ENCODE measurements at regions not wholly inside any gene's neighbourhood (a gene's known extent, or its start where the extent isn't known, plus 50 kb on each side); places are given as distances from the start of the nearest gene placed in this dataset.

GRCh38 chr21:14706712-14707510 is 160.8 kb upstream of the SAMSN1 start:
- DNase-seq = no peak
- in situ Hi-C loops (cut with HindIII; ENCODE audit: low pct_ligation_motif_present, low pct_unique_long_range_greater_than_20kb, low sequenced_read_pairs) = no loop called here

- no peak for DNase-seq
- in situ Hi-C loops (cut with HindIII; ENCODE audit: low pct_ligation_motif_present, low pct_unique_long_range_greater_than_20kb, low sequenced_read_pairs) = no loop called here
Observed at GRCh38 chr21:14699433-14700407, 153.6 kb upstream of the SAMSN1 start.

- no peak for DNase-seq
- in situ Hi-C loops (cut with HindIII; ENCODE audit: low pct_ligation_motif_present, low pct_unique_long_range_greater_than_20kb, low sequenced_read_pairs) = no loop called here
Observed at GRCh38 chr21:14697769-14698168, 151.7 kb upstream of the SAMSN1 start.

GRCh38 chr21:14694817-14695216 is 148.7 kb upstream of the SAMSN1 start:
- no peak for DNase-seq
- in situ Hi-C loops (cut with HindIII; ENCODE audit: low pct_ligation_motif_present, low pct_unique_long_range_greater_than_20kb, low sequenced_read_pairs) = no loop called here

GRCh38 chr21:14693997-14694396 is 147.9 kb upstream of the SAMSN1 start:
- no peak for DNase-seq
- in situ Hi-C loops (cut with HindIII; ENCODE audit: low pct_ligation_motif_present, low pct_unique_long_range_greater_than_20kb, low sequenced_read_pairs) = no loop called here

GRCh38 chr21:14691914-14692313 is 145.8 kb upstream of the SAMSN1 start:
- no peak for DNase-seq
- in situ Hi-C loops (cut with HindIII; ENCODE audit: low pct_ligation_motif_present, low pct_unique_long_range_greater_than_20kb, low sequenced_read_pairs) = no loop called here

GRCh38 chr21:14690886-14691285 is 144.8 kb upstream of the SAMSN1 start:
- DNase-seq = no peak
- in situ Hi-C loops (cut with HindIII; ENCODE audit: low pct_ligation_motif_present, low pct_unique_long_range_greater_than_20kb, low sequenced_read_pairs) = no loop called here

- in situ Hi-C loops (cut with HindIII; ENCODE audit: low pct_ligation_motif_present, low pct_unique_long_range_greater_than_20kb, low sequenced_read_pairs) = no loop called here
Observed at GRCh38 chr21:14688936-14689335, 142.8 kb upstream of the SAMSN1 start.

GRCh38 chr21:14688412-14688811 is 142.3 kb upstream of the SAMSN1 start:
- no peak for DNase-seq
- in situ Hi-C loops (cut with HindIII; ENCODE audit: low pct_ligation_motif_present, low pct_unique_long_range_greater_than_20kb, low sequenced_read_pairs) = no loop called here

More at GRCh38 chr21:14688936-14689335, 142.8 kb upstream of the SAMSN1 start:
- no peak for DNase-seq

- DNase-seq = no peak
- in situ Hi-C loops (cut with HindIII; ENCODE audit: low pct_ligation_motif_present, low pct_unique_long_range_greater_than_20kb, low sequenced_read_pairs) = no loop called here
Observed at GRCh38 chr21:14687268-14687625, 141.1 kb upstream of the SAMSN1 start.

GRCh38 chr21:14686466-14687267 is 140.6 kb upstream of the SAMSN1 start:
- no peak for DNase-seq

GRCh38 chr21:14685568-14685967 is 139.5 kb upstream of the SAMSN1 start:
- no peak for DNase-seq
- in situ Hi-C loops (cut with HindIII; ENCODE audit: low pct_ligation_motif_present, low pct_unique_long_range_greater_than_20kb, low sequenced_read_pairs) = no loop called here

More at GRCh38 chr21:14686466-14687267, 140.6 kb upstream of the SAMSN1 start:
- in situ Hi-C loops (cut with HindIII; ENCODE audit: low pct_ligation_motif_present, low pct_unique_long_range_greater_than_20kb, low sequenced_read_pairs) = no loop called here

GRCh38 chr21:14684071-14684470 is 138.0 kb upstream of the SAMSN1 start:
- DNase-seq = no peak
- in situ Hi-C loops (cut with HindIII; ENCODE audit: low pct_ligation_motif_present, low pct_unique_long_range_greater_than_20kb, low sequenced_read_pairs) = no loop called here

GRCh38 chr21:14683063-14683462 is 136.9 kb upstream of the SAMSN1 start:
- in situ Hi-C loops (cut with HindIII; ENCODE audit: low pct_ligation_motif_present, low pct_unique_long_range_greater_than_20kb, low sequenced_read_pairs) = no loop called here
- no peak for DNase-seq

- in situ Hi-C loops (cut with HindIII; ENCODE audit: low pct_ligation_motif_present, low pct_unique_long_range_greater_than_20kb, low sequenced_read_pairs) = no loop called here
- DNase-seq = no peak
Observed at GRCh38 chr21:14678973-14679574, 133.0 kb upstream of the SAMSN1 start.

- in situ Hi-C loops (cut with HindIII; ENCODE audit: low pct_ligation_motif_present, low pct_unique_long_range_greater_than_20kb, low sequenced_read_pairs) = no loop called here
- DNase-seq = no peak
Observed at GRCh38 chr21:14677639-14678179, 131.6 kb upstream of the SAMSN1 start.

- in situ Hi-C loops (cut with HindIII; ENCODE audit: low pct_ligation_motif_present, low pct_unique_long_range_greater_than_20kb, low sequenced_read_pairs) = no loop called here
- DNase-seq = no peak
Observed at GRCh38 chr21:14677013-14677412, 130.9 kb upstream of the SAMSN1 start.
